ENCODE measurements at regions not wholly inside any gene's neighbourhood (a gene's known extent, or its start where the extent isn't known, plus 50 kb on each side); places are given as distances from the start of the nearest gene placed in this dataset.

DNA sequence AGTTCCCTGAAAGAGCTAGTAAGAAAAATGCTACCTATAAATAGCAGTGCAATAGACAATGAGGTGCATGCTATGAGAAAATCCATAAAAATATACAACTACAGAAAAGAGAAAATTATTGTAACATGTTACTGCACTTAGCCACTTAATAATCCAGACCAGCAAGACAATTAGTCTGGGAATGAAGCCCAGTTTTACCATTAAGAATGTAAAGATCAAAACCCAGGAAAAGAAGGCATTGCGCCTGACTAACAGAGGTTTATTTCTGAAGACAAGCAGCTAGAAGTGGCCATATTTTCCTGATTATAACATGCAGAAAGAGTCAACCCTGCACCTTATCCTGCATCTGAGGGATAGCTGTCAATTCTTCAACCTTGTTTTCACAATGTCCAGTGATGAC is 276.4 kb upstream of the PRMT6 start:
- no peak overlapping the region for H3K4me2 ChIP-seq (replicated peaks; ENCODE audit: extremely low read depth, low read length, poor library complexity, severe bottlenecking)
- TF ChIP-seq, protein P1, sequence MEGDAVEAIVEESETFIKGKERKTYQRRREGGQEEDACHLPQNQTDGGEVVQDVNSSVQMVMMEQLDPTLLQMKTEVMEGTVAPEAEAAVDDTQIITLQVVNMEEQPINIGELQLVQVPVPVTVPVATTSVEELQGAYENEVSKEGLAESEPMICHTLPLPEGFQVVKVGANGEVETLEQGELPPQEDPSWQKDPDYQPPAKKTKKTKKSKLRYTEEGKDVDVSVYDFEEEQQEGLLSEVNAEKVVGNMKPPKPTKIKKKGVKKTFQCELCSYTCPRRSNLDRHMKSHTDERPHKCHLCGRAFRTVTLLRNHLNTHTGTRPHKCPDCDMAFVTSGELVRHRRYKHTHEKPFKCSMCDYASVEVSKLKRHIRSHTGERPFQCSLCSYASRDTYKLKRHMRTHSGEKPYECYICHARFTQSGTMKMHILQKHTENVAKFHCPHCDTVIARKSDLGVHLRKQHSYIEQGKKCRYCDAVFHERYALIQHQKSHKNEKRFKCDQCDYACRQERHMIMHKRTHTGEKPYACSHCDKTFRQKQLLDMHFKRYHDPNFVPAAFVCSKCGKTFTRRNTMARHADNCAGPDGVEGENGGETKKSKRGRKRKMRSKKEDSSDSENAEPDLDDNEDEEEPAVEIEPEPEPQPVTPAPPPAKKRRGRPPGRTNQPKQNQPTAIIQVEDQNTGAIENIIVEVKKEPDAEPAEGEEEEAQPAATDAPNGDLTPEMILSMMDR (IDR thresholded peaks at IDR 0.05) = no peak
- no peak overlapping the region for H2AFZ ChIP-seq (ENCODE audit: insufficient read depth, low read depth, low read length, poor library complexity, severe bottlenecking)
- Mint-ChIP-seq H3K9me3 (peaks cover 0 to 7% (median 4%) of the 10 kb centered on the region in 7 donors), H3K27ac (no peak overlapping the region), H3K27me3 (ENCODE audit: low read depth in 3 of 3) (no peaks in the 10 kb centered on the region), H3K4me1 (no peaks in the 10 kb centered on the region), H3K4me3 (no peak overlapping the region), H3K36me3 (no peaks in the 10 kb centered on the region)
- H3K79me2 ChIP-seq (ENCODE audit: insufficient read depth, low read length) = no peaks in the 10 kb centered on the region
- no peak for DNase-seq
- H3K27me3 ChIP-seq (ENCODE audit: control insufficient read depth in 2 of 2, insufficient read depth in 2 of 2, low read length in 2 of 2) = no peaks in the 10 kb centered on the region
- no peaks in the 10 kb centered on the region for H4K20me1 ChIP-seq (ENCODE audit: insufficient read depth, low read length)
- no CpG with 5 or more reads among the region's 1 CpG for WGBS (ENCODE audit: insufficient coverage)
- H3K9ac ChIP-seq (ENCODE audit: insufficient read depth, low read length, poor library complexity, severe bottlenecking) = no peak overlapping the region
- no peak overlapping the region for H3K4me3 ChIP-seq (replicated peaks in 1 of 3; ENCODE audit: low read depth in 2 of 3, low read length in 3 of 3)
- H3K9me3 ChIP-seq (replicated peaks in 1 of 2; ENCODE audit: control insufficient read depth in 1 of 2, insufficient read depth in 1 of 2, low read length in 2 of 2) = no peaks in the 10 kb centered on the region
- H3K4me1 ChIP-seq (ENCODE audit: control insufficient read depth in 1 of 2, insufficient read depth in 2 of 2, low read length in 2 of 2) = no peaks in the 10 kb centered on the region
- H3K27ac ChIP-seq (ENCODE audit: low read depth in 1 of 2, low read length in 2 of 2) = no peak overlapping the region
- intact Hi-C loops (cut with micrococcal nuclease) = no loop called here
- no peaks in the 10 kb centered on the region for H3K36me3 ChIP-seq (replicated peaks in 1 of 2; ENCODE audit: control insufficient read depth in 1 of 2, insufficient read depth in 2 of 2, low read length in 2 of 2)

DNA sequence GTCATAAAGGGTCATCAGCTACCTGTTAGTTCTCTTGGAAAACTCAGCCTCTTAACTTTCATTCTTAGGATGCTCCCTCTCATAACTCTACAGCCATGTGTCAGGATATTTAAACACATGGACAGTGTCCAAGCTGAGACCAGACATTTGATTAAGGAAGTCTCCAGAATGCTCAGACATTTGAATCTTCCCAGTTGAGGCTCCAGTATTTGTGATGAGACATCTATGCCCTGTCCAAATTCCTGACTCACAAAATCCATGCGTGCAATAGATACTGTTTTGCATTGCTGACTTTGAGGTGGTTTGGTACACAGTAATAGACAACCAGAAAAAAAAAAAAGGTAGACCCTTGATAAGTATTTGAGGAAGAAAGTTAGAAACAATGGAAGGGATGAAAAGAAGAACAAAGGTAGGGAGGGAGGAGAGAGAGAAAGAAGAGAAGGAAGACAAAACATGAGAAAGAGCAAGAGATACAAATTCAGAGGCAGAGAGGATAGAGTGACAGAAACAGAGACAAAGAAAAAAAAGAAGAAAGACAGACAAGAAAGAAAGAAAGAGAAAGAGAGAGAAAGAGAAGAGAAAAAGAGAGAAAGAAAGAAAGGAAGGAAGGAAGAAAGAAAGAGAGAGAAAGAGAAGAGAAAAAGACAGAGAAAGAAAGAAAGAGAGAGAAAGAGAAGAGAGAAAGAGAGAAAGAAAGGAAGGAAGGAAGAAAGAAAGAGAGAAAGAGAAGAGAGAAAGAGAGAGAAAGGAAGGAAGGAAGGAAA is 275.5 kb upstream of the PRMT6 start:
- intact Hi-C loops (cut with micrococcal nuclease) = no loop called here
- Histone ChIP-seq H3K4me3 (replicated peaks in 1 of 3; ENCODE audit: low read depth in 2 of 3, low read length in 3 of 3) (no peak overlapping the region), H3K36me3 (replicated peaks in 1 of 2; ENCODE audit: control insufficient read depth in 1 of 2, insufficient read depth in 2 of 2, low read length in 2 of 2) (no peaks in the 10 kb centered on the region), H3K27me3 (ENCODE audit: control insufficient read depth in 2 of 2, insufficient read depth in 2 of 2, low read length in 2 of 2) (no peaks in the 10 kb centered on the region), H3K9ac (ENCODE audit: insufficient read depth, low read length, poor library complexity, severe bottlenecking) (no peak overlapping the region), H3K79me2 (ENCODE audit: insufficient read depth, low read length) (no peaks in the 10 kb centered on the region), H3K4me1 (ENCODE audit: control insufficient read depth in 1 of 2, insufficient read depth in 2 of 2, low read length in 2 of 2) (no peaks in the 10 kb centered on the region), H4K20me1 (ENCODE audit: insufficient read depth, low read length) (no peaks in the 10 kb centered on the region), H3K9me3 (replicated peaks in 1 of 2; ENCODE audit: control insufficient read depth in 1 of 2, insufficient read depth in 1 of 2, low read length in 2 of 2) (no peaks in the 10 kb centered on the region), H3K4me2 (replicated peaks; ENCODE audit: extremely low read depth, low read length, poor library complexity, severe bottlenecking) (no peak overlapping the region), H2AFZ (ENCODE audit: insufficient read depth, low read depth, low read length, poor library complexity, severe bottlenecking) (no peak overlapping the region), H3K27ac (ENCODE audit: low read depth in 1 of 2, low read length in 2 of 2) (no peak overlapping the region)
- TF ChIP-seq, protein P1 (IDR thresholded peaks at IDR 0.05) = peak; percentile 18
- Mint-ChIP-seq H3K27me3 (ENCODE audit: low read depth in 3 of 3) (no peaks in the 10 kb centered on the region), H3K27ac (no peak overlapping the region), H3K4me1 (no peaks in the 10 kb centered on the region), H3K36me3 (no peaks in the 10 kb centered on the region), H3K4me3 (no peak overlapping the region), H3K9me3 (peaks cover 0 to 7% (median 3%) of the 10 kb centered on the region in 7 donors)
- no CpG with 5 or more reads among the region's 1 CpG for WGBS (ENCODE audit: insufficient coverage)
- no peak for DNase-seq
